Ishikawa (cell line): ENCODE measurements at regions not wholly inside any gene's neighbourhood (a gene's known extent, or its start where the extent isn't known, plus 50 kb on each side); places are given as distances from the start of the nearest gene placed in this dataset.

Source experiments
- CEBPB ChIP-seq: IDR thresholded peaks from 2 replicates; pipeline ENCODE4 v1.6.1; 2012
- RAD21 ChIP-seq: IDR thresholded peaks from 2 replicates; pipeline ENCODE4 v1.6.1; 2012; ENCODE audit warnings: low read depth

DNA sequence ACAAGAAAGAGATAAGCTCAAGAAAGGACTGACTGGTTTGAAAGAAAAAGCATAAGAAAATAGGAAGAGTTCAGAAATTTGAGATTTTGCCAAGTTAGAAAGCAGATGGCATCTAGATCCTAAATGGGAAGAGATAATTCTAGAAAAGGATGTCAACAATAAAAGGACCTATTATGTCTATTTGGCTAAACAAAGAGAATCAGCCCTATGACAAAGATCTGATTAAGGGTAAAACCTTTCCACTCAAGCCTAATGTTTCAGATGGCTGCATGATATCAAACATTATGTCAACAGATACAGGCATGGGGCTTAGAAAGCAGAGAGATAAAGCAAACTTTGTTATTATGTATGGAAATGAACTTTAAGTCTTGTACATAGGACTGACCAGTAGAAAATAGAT is 465.0 kb upstream of the TRIB2 start:
- TF ChIP-seq CEBPB = no peak
- TF ChIP-seq RAD21 = no peak
